ENCODE measurements at regions not wholly inside any gene's neighbourhood (a gene's known extent, or its start where the extent isn't known, plus 50 kb on each side); places are given as distances from the start of the nearest gene placed in this dataset.

DNA sequence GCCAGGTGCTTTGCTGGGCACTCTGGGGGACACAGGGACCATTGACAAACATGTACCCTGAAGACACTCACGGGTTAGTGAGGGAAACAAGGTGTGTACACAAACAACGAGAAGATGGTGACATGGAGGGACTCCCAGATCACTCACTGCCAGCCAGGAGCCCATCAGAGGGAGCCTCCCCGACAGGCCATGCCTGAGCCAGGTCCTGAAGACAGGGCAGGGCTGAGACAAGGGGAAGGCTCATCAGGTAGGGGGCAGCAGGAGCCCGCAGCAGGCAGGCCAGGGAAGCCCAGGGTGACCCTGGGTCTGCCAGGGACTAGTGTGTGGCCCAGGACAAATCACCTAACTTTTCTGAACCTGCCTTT lies 127.9 kb downstream of the BUD13 start:
- Histone ChIP-seq H3K36me3 (replicated peaks in 1 of 2; ENCODE audit: insufficient read depth in 1 of 2, low read depth in 2 of 2) (no peaks in the 10 kb centered on the region), H3K4me1 (no peaks in the 10 kb centered on the region), H3K27me3 (no peaks in the 10 kb centered on the region), H3K9me3 (peaks cover 0 to 6% (median 0%) of the 10 kb centered on the region in 3 donors), H3K27ac (no peak overlapping the region), H3K4me3 (no peak overlapping the region)
- intact Hi-C loops (cut with DNase I), result no loop called here
- ATAC-seq, result no peak
- 44 to 61% methylated on average over 4 of the region's 4 CpGs for WGBS, 2 donors
- TF ChIP-seq CTCF (IDR thresholded peaks at IDR 0.05), result no peak
- TF ChIP-seq POLR2A (IDR thresholded peaks at IDR 0.05), result no peak
- DNase-seq, result no peak

- ATAC-seq (no peak), DNase-seq (no peak)
- no peak overlapping the region for H3K27ac ChIP-seq
- TF ChIP-seq CTCF (IDR thresholded peaks at IDR 0.05), result no peak
- TF ChIP-seq POLR2A (IDR thresholded peaks at IDR 0.05), result no peak
- H3K27me3 ChIP-seq, result no peaks in the 10 kb centered on the region
- no peaks in the 10 kb centered on the region for H3K4me1 ChIP-seq
- no peaks in the 10 kb centered on the region for H3K36me3 ChIP-seq (replicated peaks in 1 of 2; ENCODE audit: insufficient read depth in 1 of 2, low read depth in 2 of 2)
- WGBS, 2 donors, result 38 to 49% methylated on average over 14 to 16 of the region's 16 CpGs
- H3K9me3 ChIP-seq, result peaks cover 0 to 6% (median 0%) of the 10 kb centered on the region in 3 donors
- intact Hi-C loops (cut with DNase I), result no loop called here
- H3K4me3 ChIP-seq, result no peak overlapping the region
These were observed 128.4 kb downstream of the BUD13 start for GRCh38 chr11:116644201-116644940.

- DNase-seq (no peak), ATAC-seq (no peak)
- peaks cover 0 to 6% (median 0%) of the 10 kb centered on the region in 3 donors for H3K9me3 ChIP-seq
- H3K27me3 ChIP-seq, result no peaks in the 10 kb centered on the region
- H3K4me3 ChIP-seq, result no peak overlapping the region
- no peaks in the 10 kb centered on the region for H3K4me1 ChIP-seq
- TF ChIP-seq CTCF (IDR thresholded peaks at IDR 0.05) (no peak), POLR2A (IDR thresholded peaks at IDR 0.05) (no peak)
- no peak overlapping the region for H3K27ac ChIP-seq
- intact Hi-C loops (cut with DNase I), result no loop called here
- H3K36me3 ChIP-seq (replicated peaks in 1 of 2; ENCODE audit: insufficient read depth in 1 of 2, low read depth in 2 of 2), result no peaks in the 10 kb centered on the region
- WGBS, 2 donors, result 67 to 71% methylated on average over 9 of the region's 9 CpGs
These were observed 129.3 kb downstream of the BUD13 start for GRCh38 chr11:116643521-116643920.

GRCh38 chr11:116642902-116643301 lies 129.9 kb downstream of the BUD13 start:
- no peaks in the 10 kb centered on the region for H3K4me1 ChIP-seq
- TF ChIP-seq CTCF (IDR thresholded peaks at IDR 0.05) (no peak), POLR2A (IDR thresholded peaks at IDR 0.05) (no peak)
- no peaks in the 10 kb centered on the region for H3K36me3 ChIP-seq (replicated peaks in 1 of 2; ENCODE audit: insufficient read depth in 1 of 2, low read depth in 2 of 2)
- no peaks in the 10 kb centered on the region for H3K27me3 ChIP-seq
- intact Hi-C loops (cut with DNase I), result no loop called here
- DNase-seq (no peak), ATAC-seq (no peak)
- H3K4me3 ChIP-seq, result no peak overlapping the region
- peaks cover 0 to 6% (median 0%) of the 10 kb centered on the region in 3 donors for H3K9me3 ChIP-seq
- H3K27ac ChIP-seq, result no peak overlapping the region

DNA sequence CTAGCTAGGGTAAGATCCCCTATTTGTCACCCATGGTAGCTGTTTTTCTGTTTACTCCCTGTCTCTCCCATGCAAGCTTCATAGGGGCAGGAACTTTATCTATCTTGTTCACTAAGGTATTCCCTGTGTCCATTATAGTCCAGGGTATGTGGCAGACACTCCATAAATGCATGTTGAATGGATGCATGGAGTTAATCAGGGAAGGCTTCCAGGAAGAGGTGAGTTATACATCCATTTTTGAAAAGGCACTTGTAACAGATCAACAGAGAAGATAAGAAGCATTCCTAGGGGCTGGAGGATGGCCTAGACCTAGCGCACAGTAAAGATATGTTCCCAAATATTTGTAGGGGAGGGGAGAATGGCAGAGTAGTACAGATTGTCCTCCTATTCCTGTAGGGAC lies 130.3 kb downstream of the BUD13 start:
- 74 to 100% methylated on average over 1 of the region's 1 CpG for WGBS, 2 donors
- no peaks in the 10 kb centered on the region for H3K4me1 ChIP-seq
- TF ChIP-seq CTCF (IDR thresholded peaks at IDR 0.05), result no peak
- TF ChIP-seq POLR2A (IDR thresholded peaks at IDR 0.05), result no peak
- no peak overlapping the region for H3K4me3 ChIP-seq
- peaks cover 0 to 6% (median 0%) of the 10 kb centered on the region in 3 donors for H3K9me3 ChIP-seq
- H3K36me3 ChIP-seq (replicated peaks in 1 of 2; ENCODE audit: insufficient read depth in 1 of 2, low read depth in 2 of 2), result no peaks in the 10 kb centered on the region
- no peak overlapping the region for H3K27ac ChIP-seq
- intact Hi-C loops (cut with DNase I), result no loop called here
- DNase-seq (no peak), ATAC-seq (no peak)
- no peaks in the 10 kb centered on the region for H3K27me3 ChIP-seq
